ENCODE measurements at regions not wholly inside any gene's neighbourhood (a gene's known extent, or its start where the extent isn't known, plus 50 kb on each side); places are given as distances from the start of the nearest gene placed in this dataset.

- TF ChIP-seq ATF6 (CRISPR knock-in tag; IDR thresholded peaks at IDR 0.05) (no peak), TCF7 (IDR thresholded peaks at IDR 0.05; ENCODE audit: borderline replicate concordance) (no peak), SP1 (CRISPR knock-in tag; IDR thresholded peaks at IDR 0.05) (no peak), HOMEZ (CRISPR knock-in tag; IDR thresholded peaks at IDR 0.05) (no peak)
Observed at GRCh38 chr16:61007694-61008093, 1028.5 kb downstream of the CDH8 start.
